NB4 (cell line): ENCODE measurements at regions not wholly inside any gene's neighbourhood (a gene's known extent, or its start where the extent isn't known, plus 50 kb on each side); places are given as distances from the start of the nearest gene placed in this dataset.

Experiments
- CTCF ChIP-seq: IDR thresholded peaks from one replicate; pipeline ENCODE4 v1.5.1; 2012; ENCODE audit warnings: low read depth, low read length
- MAX ChIP-seq: IDR thresholded peaks from 2 replicates; pipeline ENCODE4 v1.6.1; 2011; ENCODE audit warnings: low read depth, low read length
- MYC ChIP-seq: IDR thresholded peaks from 2 replicates; pipeline ENCODE4 v1.6.1; 2011; ENCODE audit warnings: low read depth, low read length
- POLR2A ChIP-seq: IDR thresholded peaks from 2 replicates; pipeline ENCODE4 v1.6.1; 2011; ENCODE audit warnings: mild to moderate bottlenecking; ENCODE audit not compliant: insufficient read length; ENCODE audit errors: extremely low read depth

- TF ChIP-seq CTCF (no peak), POLR2A (no peak), MAX (no peak), MYC (no peak)
These were observed 297.3 kb upstream of the KAZN start for GRCh38 chr1:14300991-14301703.
